Ovary (tissue), 3 donors: ENCODE measurements at regions not wholly inside any gene's neighbourhood (a gene's known extent, or its start where the extent isn't known, plus 50 kb on each side); places are given as distances from the start of the nearest gene placed in this dataset.

Source experiments
- CTCF ChIP-seq, 3 donors: fragments of 450-650 bp in 2 of 3; fragments of 200-600 bp in 1 of 3; IDR thresholded peaks; one replicate each; pipeline versions ENCODE4 v1.5.1 to v1.8.0; 2016 to 2022; ENCODE audit warnings: antibody characterized with exemption in 3 of 3, mild to moderate bottlenecking in 1 of 3
- EP300 ChIP-seq: sonication (generic); formaldehyde crosslinking; IDR thresholded peaks from one replicate; pipeline ENCODE4 v1.6.1; 2017; ENCODE audit warnings: antibody characterized with exemption
- POLR2A ChIP-seq: fragments of 450-650 bp; IDR thresholded peaks from one replicate; pipeline ENCODE4 v1.6.1; 2017; ENCODE audit warnings: antibody characterized with exemption, mild to moderate bottlenecking, moderate library complexity
- donor health status: DM: no; HTN: no; CAD: no.

- TF ChIP-seq CTCF (IDR thresholded peaks at IDR 0.05) (no peak), POLR2A (no peak), EP300 (no peak)
These were observed 317.7 kb downstream of the SOX4 start for GRCh38 chr6:21911208-21911607.
